GM23338 (cell line): ENCODE measurements at regions not wholly inside any gene's neighbourhood (a gene's known extent, or its start where the extent isn't known, plus 50 kb on each side); places are given as distances from the start of the nearest gene placed in this dataset.

Experiments used
- CREB1 ChIP-seq: fragments of 250-450 bp; sonication (Bioruptor Pico); IDR thresholded peaks from 2 replicates; pipeline ENCODE4 v1.5.0; 2020; ENCODE audit warnings: low read depth, mild to moderate bottlenecking, moderate library complexity
- EZH2phosphoT487 ChIP-seq: fragments of 200-600 bp; sonication (generic); IDR thresholded peaks from one replicate; pipeline ENCODE4 v1.8.1; 2018; ENCODE audit warnings: antibody characterized with exemption; ENCODE audit not compliant: unreplicated experiment
- TF ChIP-seq, protein P1 (sequence below), 2 experiments: fragments of 200-600 bp in 1 of 2; sonication (generic) in 1 of 2; conservative IDR thresholded peaks; 2 replicates each; pipeline versions ENCODE4 v1.5.1 to v1.6.1; 2016 to 2017; ENCODE audit warnings: antibody characterized with exemption in 2 of 2, low read depth in 2 of 2, mild to moderate bottlenecking in 2 of 2, moderate library complexity in 1 of 2
- TF ChIP-seq, protein P2 (sequence below): IDR thresholded peaks from 2 replicates; pipeline ENCODE4 v1.6.1; 2016; ENCODE audit warnings: antibody characterized with exemption

DNA sequence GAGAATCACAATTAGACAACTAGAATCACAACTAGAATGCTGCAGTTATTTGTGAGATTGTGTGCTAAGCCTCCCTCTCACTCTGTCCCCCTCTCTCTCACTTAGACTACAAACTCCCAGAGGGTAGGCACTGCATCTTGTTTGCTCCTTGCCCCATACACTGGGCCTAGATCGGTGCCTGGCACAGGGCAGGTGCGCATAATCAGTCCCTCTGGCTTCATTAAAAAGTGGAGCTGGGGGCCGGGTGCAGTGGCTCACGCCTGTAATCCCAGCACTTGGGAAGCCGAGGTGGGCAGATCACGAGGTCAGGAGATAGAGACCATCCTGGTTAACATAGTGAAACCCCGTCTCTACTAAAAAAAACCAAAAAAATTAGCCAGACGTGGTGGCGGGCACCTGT is 456.8 kb downstream of the MIAT start:
- TF ChIP-seq, protein P1, sequence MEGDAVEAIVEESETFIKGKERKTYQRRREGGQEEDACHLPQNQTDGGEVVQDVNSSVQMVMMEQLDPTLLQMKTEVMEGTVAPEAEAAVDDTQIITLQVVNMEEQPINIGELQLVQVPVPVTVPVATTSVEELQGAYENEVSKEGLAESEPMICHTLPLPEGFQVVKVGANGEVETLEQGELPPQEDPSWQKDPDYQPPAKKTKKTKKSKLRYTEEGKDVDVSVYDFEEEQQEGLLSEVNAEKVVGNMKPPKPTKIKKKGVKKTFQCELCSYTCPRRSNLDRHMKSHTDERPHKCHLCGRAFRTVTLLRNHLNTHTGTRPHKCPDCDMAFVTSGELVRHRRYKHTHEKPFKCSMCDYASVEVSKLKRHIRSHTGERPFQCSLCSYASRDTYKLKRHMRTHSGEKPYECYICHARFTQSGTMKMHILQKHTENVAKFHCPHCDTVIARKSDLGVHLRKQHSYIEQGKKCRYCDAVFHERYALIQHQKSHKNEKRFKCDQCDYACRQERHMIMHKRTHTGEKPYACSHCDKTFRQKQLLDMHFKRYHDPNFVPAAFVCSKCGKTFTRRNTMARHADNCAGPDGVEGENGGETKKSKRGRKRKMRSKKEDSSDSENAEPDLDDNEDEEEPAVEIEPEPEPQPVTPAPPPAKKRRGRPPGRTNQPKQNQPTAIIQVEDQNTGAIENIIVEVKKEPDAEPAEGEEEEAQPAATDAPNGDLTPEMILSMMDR (conservative IDR thresholded peaks at IDR 0.05; ENCODE audit: low read depth in 2 of 2), result no peak
- no peak for TF ChIP-seq CREB1
- no peak for TF ChIP-seq EZH2phosphoT487
- TF ChIP-seq, protein P2, sequence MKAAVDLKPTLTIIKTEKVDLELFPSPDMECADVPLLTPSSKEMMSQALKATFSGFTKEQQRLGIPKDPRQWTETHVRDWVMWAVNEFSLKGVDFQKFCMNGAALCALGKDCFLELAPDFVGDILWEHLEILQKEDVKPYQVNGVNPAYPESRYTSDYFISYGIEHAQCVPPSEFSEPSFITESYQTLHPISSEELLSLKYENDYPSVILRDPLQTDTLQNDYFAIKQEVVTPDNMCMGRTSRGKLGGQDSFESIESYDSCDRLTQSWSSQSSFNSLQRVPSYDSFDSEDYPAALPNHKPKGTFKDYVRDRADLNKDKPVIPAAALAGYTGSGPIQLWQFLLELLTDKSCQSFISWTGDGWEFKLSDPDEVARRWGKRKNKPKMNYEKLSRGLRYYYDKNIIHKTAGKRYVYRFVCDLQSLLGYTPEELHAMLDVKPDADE, result no peak
